ENCODE measurements at regions not wholly inside any gene's neighbourhood (a gene's known extent, or its start where the extent isn't known, plus 50 kb on each side); places are given as distances from the start of the nearest gene placed in this dataset.
A peak's percentile ranks its signal among the peaks of the same experiment; 100 is the strongest.
"Not testable (repeated sequence)": the region's sequence is repeated elsewhere in the genome, so short reads cannot be mapped to it uniquely, and the experiment has no call there.

GRCh38 chr6:137640086-137640485, 145.9 kb upstream of the OLIG3 start:
- Histone ChIP-seq H3K9me3 (ENCODE audit: control insufficient read depth, insufficient read depth, low read length) (no peaks in the 10 kb centered on the region), H3K27me3 (ENCODE audit: control insufficient read depth, insufficient read depth, low read length) (peaks cover 2% of the 10 kb centered on the region), H3K27ac (ENCODE audit: low read depth, low read length) (no peak overlapping the region), H3K4me3 (ENCODE audit: low read depth, low read length) (no peak overlapping the region)
- no peak for DNase-seq (ENCODE audit: low read depth, low spot score)
- POLR2A ChIA-PET: no interaction called here
- CTCF ChIA-PET: interaction anchor here (0.9 to 4.3 kb wide), 4 partner anchors 297 to 545 kb away, joined by 3 to 25 read pairs (median 3); no protein-coding TSS in a partner anchor
- TF ChIP-seq CTCF (IDR thresholded peaks at IDR 0.05; ENCODE audit: low read depth, low read length): no peak

- TF ChIP-seq CTCF (IDR thresholded peaks at IDR 0.05; ENCODE audit: low read depth, low read length): peak; percentile 75
- no peaks in the 10 kb centered on the region for H3K9me3 ChIP-seq (ENCODE audit: control insufficient read depth, insufficient read depth, low read length)
- H3K27me3 ChIP-seq (ENCODE audit: control insufficient read depth, insufficient read depth, low read length): peaks cover 2% of the 10 kb centered on the region
- peak; percentile 41 for DNase-seq (ENCODE audit: low read depth, low spot score)
- H3K4me3 ChIP-seq (ENCODE audit: low read depth, low read length): no peak overlapping the region
- ChIA-PET POLR2A (no interaction called here), CTCF (interaction anchor here (0.6 to 1.5 kb wide), 19 partner anchors 10 to 1987 kb away, joined by 3 to 35 read pairs (median 3); no protein-coding TSS in a partner anchor)
- H3K27ac ChIP-seq (ENCODE audit: low read depth, low read length): no peak overlapping the region
Measured at GRCh38 chr6:137641474-137642077, 147.4 kb upstream of the OLIG3 start.

GRCh38 chr6:137643210-137643609, 149.0 kb upstream of the OLIG3 start:
- H3K27me3 ChIP-seq (ENCODE audit: control insufficient read depth, insufficient read depth, low read length); H3K27ac ChIP-seq (ENCODE audit: low read depth, low read length); DNase-seq (ENCODE audit: low read depth, low spot score); H3K9me3 ChIP-seq (ENCODE audit: control insufficient read depth, insufficient read depth, low read length); H3K4me3 ChIP-seq (ENCODE audit: low read depth, low read length); POLR2A ChIA-PET: not testable (repeated sequence)
- CTCF ChIA-PET: interaction anchor here (1.4 kb wide), 1 partner anchor 549 kb away, joined by 5 read pairs; no protein-coding TSS in a partner anchor

- H3K9me3 ChIP-seq (ENCODE audit: control insufficient read depth, insufficient read depth, low read length); H3K4me3 ChIP-seq (ENCODE audit: low read depth, low read length); POLR2A ChIA-PET; H3K27me3 ChIP-seq (ENCODE audit: control insufficient read depth, insufficient read depth, low read length); DNase-seq (ENCODE audit: low read depth, low spot score); H3K27ac ChIP-seq (ENCODE audit: low read depth, low read length): not testable (repeated sequence)
- CTCF ChIA-PET: interaction anchor here (1.4 kb wide), 1 partner anchor 549 kb away, joined by 5 read pairs; no protein-coding TSS in a partner anchor
Measured at GRCh38 chr6:137643644-137644043, 149.4 kb upstream of the OLIG3 start.

GRCh38 chr6:137645850-137646249, 151.7 kb upstream of the OLIG3 start:
- Histone ChIP-seq H3K4me3 (ENCODE audit: low read depth, low read length) (no peak overlapping the region), H3K27ac (ENCODE audit: low read depth, low read length) (no peak overlapping the region), H3K9me3 (ENCODE audit: control insufficient read depth, insufficient read depth, low read length) (no peaks in the 10 kb centered on the region), H3K27me3 (ENCODE audit: control insufficient read depth, insufficient read depth, low read length) (no peaks in the 10 kb centered on the region)
- CTCF ChIA-PET: no interaction called here
- POLR2A ChIA-PET: no interaction called here
- no peak for TF ChIP-seq CTCF (IDR thresholded peaks at IDR 0.05; ENCODE audit: low read depth, low read length)
- no peak for DNase-seq (ENCODE audit: low read depth, low spot score)

GRCh38 chr6:137646484-137646883, 152.3 kb upstream of the OLIG3 start:
- H3K4me3 ChIP-seq (ENCODE audit: low read depth, low read length): no peak overlapping the region
- DNase-seq (ENCODE audit: low read depth, low spot score): no peak
- no peak for TF ChIP-seq CTCF (IDR thresholded peaks at IDR 0.05; ENCODE audit: low read depth, low read length)
- POLR2A ChIA-PET: no interaction called here
- no peak overlapping the region for H3K27ac ChIP-seq (ENCODE audit: low read depth, low read length)
- CTCF ChIA-PET: no interaction called here
- H3K9me3 ChIP-seq (ENCODE audit: control insufficient read depth, insufficient read depth, low read length): no peaks in the 10 kb centered on the region
- no peaks in the 10 kb centered on the region for H3K27me3 ChIP-seq (ENCODE audit: control insufficient read depth, insufficient read depth, low read length)

All from AG04450 (cell line).